ENCODE measurements at regions not wholly inside any gene's neighbourhood (a gene's known extent, or its start where the extent isn't known, plus 50 kb on each side); places are given as distances from the start of the nearest gene placed in this dataset.

- TF ChIP-seq CTCF (IDR thresholded peaks at IDR 0.05; ENCODE audit: low read depth, low read length, poor library complexity, severe bottlenecking) = no peak
- TF ChIP-seq EZH2phosphoT487 (IDR thresholded peaks at IDR 0.05; ENCODE audit: borderline replicate concordance, low read length) = no peak
These were observed 193.4 kb upstream of the MID1 start for GRCh38 chrX:10813761-10814160.

Measured in DOHH2 (cell line).